Mucosa of gallbladder (tissue), 1 donor: ENCODE measurements at regions not wholly inside any gene's neighbourhood (a gene's known extent, or its start where the extent isn't known, plus 50 kb on each side); places are given as distances from the start of the nearest gene placed in this dataset.
A peak's percentile ranks its signal among the peaks of the same experiment; 100 is the strongest.
"Not testable (repeated sequence)": the region's sequence is repeated elsewhere in the genome, so short reads cannot be mapped to it uniquely, and the experiment has no call there.

Source experiments
- DNase-seq: peaks from one replicate; pipeline ENCODE4 v3.0.0-alpha.2; 2020; ENCODE audit warnings: low spot score
- donor health status: DM: no; HTN: no; CAD: no.

- no peak for DNase-seq
Measured at GRCh38 chr9:99628849-99629620, 192.7 kb upstream of the NR4A3 start.

DNA sequence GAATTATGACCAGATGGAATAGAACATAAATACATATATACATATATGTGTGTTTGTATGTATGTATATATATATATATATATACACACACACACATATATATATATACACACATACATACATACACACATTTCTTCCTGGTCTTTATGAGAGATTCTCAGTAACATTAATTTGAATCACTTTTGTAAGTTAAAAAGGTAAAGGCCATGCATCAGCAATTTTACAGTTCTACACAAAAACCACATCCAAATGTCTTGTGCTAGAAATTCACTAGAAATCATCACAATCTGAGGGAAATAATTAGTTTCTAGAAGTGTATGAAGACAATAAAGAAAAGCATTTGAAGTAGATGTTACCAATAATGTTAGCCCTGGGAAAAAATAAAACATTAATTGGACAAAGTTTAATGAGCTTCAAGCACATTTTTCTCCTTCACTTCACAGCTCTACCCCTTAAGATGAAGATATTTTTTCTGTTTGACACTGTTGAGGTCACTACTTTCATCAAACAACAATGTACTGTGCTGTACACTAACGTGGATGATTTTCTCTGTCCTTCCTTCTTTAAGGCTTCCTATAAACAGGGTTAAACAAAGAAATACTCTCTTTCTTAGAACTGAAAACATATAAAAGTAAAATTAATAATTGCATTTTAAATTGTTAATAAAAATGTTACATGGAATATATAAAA, 189.2 kb upstream of the NR4A3 start:
- no peak for DNase-seq

DNA sequence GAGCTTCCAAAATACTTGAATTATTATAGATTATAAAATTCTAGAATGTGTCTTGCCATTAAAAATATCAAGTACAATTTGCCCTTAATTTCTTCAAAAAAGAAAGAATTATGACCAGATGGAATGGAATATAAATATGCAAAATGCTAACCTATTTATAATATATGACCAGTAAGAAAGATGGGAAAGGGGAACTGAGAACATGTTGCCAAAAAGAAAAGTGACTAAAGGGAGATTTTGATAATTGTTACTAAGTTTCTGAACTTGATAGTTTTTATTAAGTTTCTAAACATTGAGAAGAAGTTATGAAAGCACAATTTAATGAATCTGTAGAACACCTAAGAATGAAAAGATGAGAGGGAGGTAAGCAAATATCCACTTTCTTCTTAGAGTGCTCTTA, 188.4 kb upstream of the NR4A3 start:
- no peak for DNase-seq

DNA sequence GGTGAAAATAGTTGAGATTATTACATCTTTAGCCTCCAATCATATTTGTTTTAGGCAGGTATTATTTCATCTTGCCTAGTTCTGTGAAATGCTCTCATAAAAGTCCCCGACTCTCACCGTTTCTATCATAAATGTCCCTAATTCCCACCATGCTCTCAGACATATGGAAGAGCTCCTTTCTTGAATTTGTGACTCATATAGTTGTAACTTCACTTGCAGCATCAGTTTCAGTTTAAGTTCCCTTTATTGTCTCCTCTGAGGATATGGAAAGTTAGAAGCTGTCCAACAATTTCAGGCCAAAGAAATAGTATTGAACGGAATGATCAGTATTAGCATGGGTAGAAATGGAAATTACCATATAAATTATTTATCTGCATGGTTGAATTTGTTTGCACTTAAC, 187.5 kb upstream of the NR4A3 start:
- DNase-seq, result no peak

- DNase-seq, result no peak
Measured at GRCh38 chr9:99635032-99635431, 186.7 kb upstream of the NR4A3 start.

- DNase-seq, result no peak
Measured at GRCh38 chr9:99637641-99638040, 184.0 kb upstream of the NR4A3 start.

DNA sequence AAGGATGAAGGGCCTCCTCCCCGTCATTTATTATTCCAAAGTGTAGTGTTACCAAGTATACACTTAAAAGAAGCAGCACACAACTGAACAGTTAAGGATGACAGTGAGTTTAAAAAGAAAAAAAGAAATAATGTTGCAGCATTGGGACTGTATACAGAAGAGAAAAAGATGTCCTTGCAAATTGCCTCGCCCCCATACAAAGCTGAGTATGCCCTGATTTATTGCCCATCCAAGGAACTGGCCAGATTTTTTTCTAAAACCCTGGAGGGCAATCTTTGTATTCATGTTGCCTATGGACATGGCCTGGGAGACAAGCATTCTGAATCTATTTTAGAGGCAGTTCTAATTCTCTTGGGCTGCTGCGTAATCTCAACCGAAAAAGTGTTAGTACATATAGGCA, 182.7 kb upstream of the NR4A3 start:
- no peak for DNase-seq

- DNase-seq, result no peak
Measured at GRCh38 chr9:99647604-99648003, 174.1 kb upstream of the NR4A3 start.

DNA sequence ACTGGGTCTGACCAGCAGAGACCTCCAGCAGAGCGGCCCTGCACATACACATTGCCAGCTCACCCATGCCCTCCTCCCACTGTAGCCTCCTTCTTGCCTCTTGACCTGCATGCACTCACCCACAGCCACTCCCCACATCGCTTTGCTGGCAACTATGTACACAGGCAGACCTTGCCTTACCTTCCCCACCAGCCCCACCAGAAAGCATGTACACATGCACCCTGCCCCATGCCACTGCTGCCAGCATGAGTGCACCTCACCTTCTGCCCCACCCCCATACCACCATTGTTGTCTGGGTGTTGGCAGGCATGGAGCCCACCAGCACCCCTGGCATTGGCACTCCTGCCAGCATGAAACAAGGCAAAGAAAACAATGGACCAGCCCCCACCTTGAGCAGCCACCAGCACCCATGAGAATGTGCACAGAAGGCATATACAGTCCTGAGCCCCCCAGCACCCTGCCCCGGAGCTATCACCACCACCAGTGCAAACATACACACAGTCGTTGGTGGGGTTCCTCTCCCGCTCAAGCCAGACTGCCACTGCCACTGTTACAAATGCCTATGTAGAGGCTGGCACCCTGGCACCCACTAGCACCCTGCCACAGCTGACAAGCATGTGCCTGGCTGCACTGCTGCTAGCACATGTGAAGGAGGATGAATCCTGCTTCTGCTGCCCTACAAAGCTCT, 171.4 kb upstream of the NR4A3 start:
- DNase-seq, result no peak

DNA sequence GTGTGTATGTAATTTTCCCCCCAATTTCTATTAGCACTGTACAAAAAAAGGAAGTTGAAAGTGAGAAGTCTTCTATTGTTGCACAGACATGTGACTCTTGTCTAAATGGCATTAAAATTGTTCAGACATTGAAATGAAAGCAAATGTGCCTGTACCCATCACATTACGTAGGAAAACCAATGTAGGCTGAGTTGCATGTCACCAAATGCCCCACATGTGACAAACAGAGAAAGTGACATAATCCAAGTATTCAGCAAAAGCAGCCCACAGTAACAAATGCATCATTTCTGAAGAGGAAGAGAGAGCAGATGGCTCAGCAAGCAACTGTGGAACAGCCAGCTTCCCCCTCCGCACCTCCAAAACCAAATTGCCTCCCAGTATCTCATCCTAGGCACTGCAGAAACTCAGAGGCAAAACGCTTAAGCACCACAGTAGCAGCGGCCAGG, 161.5 kb upstream of the NR4A3 start:
- peak; percentile 12 for DNase-seq

GRCh38 chr9:99663297-99663696, 158.4 kb upstream of the NR4A3 start:
- DNase-seq, result no peak

GRCh38 chr9:99663856-99664255, 157.8 kb upstream of the NR4A3 start:
- no peak for DNase-seq

- no peak for DNase-seq
Measured at GRCh38 chr9:99666571-99666970, 155.1 kb upstream of the NR4A3 start.

- not testable (repeated sequence) for DNase-seq
Measured at GRCh38 chr9:99670886-99671285, 150.8 kb upstream of the NR4A3 start.

DNA sequence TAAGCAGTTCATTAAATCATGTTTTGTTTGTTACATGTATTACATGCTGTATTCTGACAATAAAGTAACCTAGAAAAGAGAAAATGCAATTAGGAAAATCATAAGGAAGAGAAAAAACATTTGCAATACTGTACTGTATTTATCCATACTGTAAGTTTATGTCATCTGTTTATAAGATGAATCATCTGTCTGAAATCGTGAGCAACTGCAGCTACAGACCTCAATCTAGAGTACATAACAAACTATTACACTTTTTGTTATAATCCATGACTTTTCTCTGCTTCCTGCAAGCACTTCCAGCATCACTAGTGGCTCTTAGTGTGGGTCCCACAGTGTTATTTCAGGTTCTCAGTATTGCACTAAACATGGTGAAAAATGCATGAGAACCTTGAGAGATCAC, 144.4 kb upstream of the NR4A3 start:
- DNase-seq, result no peak

- DNase-seq, result no peak
Measured at GRCh38 chr9:99678566-99678965, 143.1 kb upstream of the NR4A3 start.

DNA sequence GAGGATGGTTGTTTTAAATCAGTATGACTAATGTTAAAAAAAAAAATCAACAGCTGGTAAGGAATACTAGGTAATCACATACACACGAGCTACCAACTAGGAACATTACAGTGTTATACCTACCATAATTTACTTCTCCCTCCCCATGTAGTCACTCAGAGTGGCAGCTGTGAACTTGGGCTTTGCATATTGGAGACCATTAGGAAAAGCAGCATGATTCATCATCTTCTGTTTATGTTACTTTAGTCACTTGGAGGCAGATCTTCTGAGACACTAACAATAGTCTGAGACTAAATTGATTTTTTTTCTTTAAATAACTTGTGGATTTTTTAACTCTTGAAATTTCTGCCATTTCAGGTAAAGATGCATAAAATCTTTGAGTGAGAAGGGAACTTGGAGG, 141.5 kb upstream of the NR4A3 start:
- DNase-seq, result no peak

- no peak for DNase-seq
Measured at GRCh38 chr9:99681113-99681512, 140.6 kb upstream of the NR4A3 start.

GRCh38 chr9:99682378-99682777, 139.3 kb upstream of the NR4A3 start:
- no peak for DNase-seq

DNA sequence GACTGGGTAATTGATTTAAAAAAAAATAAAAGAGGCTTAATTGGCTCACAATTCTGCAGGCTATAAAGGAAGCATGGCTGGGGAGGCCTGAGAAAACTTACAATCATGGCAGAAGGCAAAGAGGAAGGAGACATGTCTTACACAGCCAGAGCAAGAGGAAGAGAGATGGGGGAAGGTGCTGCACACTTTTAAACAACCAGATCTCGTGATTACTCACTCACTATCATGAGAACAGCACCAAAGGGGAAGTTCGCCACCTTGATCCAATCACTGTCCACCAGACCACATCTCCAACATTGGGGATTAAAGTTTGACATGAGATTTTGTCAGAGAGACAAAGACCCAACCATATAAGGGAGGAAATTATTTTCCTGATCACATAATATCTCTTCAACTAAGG, 138.8 kb upstream of the NR4A3 start:
- no peak for DNase-seq

GRCh38 chr9:99690573-99690972, 131.1 kb upstream of the NR4A3 start:
- no peak for DNase-seq

GRCh38 chr9:99693888-99694287, 127.8 kb upstream of the NR4A3 start:
- no peak for DNase-seq

GRCh38 chr9:99694393-99694792, 127.3 kb upstream of the NR4A3 start:
- DNase-seq, result no peak
